ENCODE measurements at regions not wholly inside any gene's neighbourhood (a gene's known extent, or its start where the extent isn't known, plus 50 kb on each side); places are given as distances from the start of the nearest gene placed in this dataset.

GRCh38 chr4:20122198-20122988, 129.3 kb upstream of the SLIT2 start:
- no peak for DNase-seq (ENCODE audit: low read depth in 1 of 2, low spot score in 1 of 2)
- Histone ChIP-seq H3K4me3 (replicated peaks; ENCODE audit: insufficient read depth, low read length) (no peak overlapping the region), H3K27ac (replicated peaks) (no peak overlapping the region), H3K27me3 (ENCODE audit: insufficient read depth, poor library complexity, severe bottlenecking) (no peaks in the 10 kb centered on the region)
- TF ChIP-seq SPI1 (IDR thresholded peaks at IDR 0.05; ENCODE audit: borderline replicate concordance, low read depth) (no peak), POLR2AphosphoS5 (IDR thresholded peaks at IDR 0.05; ENCODE audit: low read depth) (no peak)

- no peak overlapping the region for H3K27ac ChIP-seq (replicated peaks)
- H3K4me3 ChIP-seq (replicated peaks; ENCODE audit: insufficient read depth, low read length), result no peak overlapping the region
- H3K27me3 ChIP-seq (ENCODE audit: insufficient read depth, poor library complexity, severe bottlenecking), result no peaks in the 10 kb centered on the region
- DNase-seq (ENCODE audit: low read depth in 1 of 2, low spot score in 1 of 2), result no peak
- no peak for TF ChIP-seq POLR2AphosphoS5 (IDR thresholded peaks at IDR 0.05; ENCODE audit: low read depth)
- TF ChIP-seq REST (IDR thresholded peaks at IDR 0.05; ENCODE audit: insufficient replicate concordance, low read depth), result no peak
- TF ChIP-seq SPI1 (IDR thresholded peaks at IDR 0.05; ENCODE audit: borderline replicate concordance, low read depth), result no peak
- TF ChIP-seq GABPA (IDR thresholded peaks at IDR 0.05; ENCODE audit: low read depth), result no peak
- no peak for TF ChIP-seq CTCF (IDR thresholded peaks at IDR 0.05; ENCODE audit: insufficient read depth, low read length)
These were observed 132.6 kb upstream of the SLIT2 start for GRCh38 chr4:20119141-20119540.

- TF ChIP-seq CTCF (IDR thresholded peaks at IDR 0.05; ENCODE audit: insufficient read depth, low read length) (no peak), SPI1 (IDR thresholded peaks at IDR 0.05; ENCODE audit: borderline replicate concordance, low read depth) (peak; percentile 78; the same call in 1 of the 2 replicates)
- Histone ChIP-seq H3K4me3 (replicated peaks; ENCODE audit: insufficient read depth, low read length) (no peak overlapping the region), H3K27me3 (ENCODE audit: insufficient read depth, poor library complexity, severe bottlenecking) (no peaks in the 10 kb centered on the region), H3K27ac (replicated peaks) (no peak overlapping the region)
- DNase-seq (ENCODE audit: low read depth in 1 of 2, low spot score in 1 of 2), result no peak
These were observed 142.3 kb upstream of the SLIT2 start for GRCh38 chr4:20109391-20109790.

- Histone ChIP-seq H3K4me3 (replicated peaks; ENCODE audit: insufficient read depth, low read length) (no peak overlapping the region), H3K27me3 (ENCODE audit: insufficient read depth, poor library complexity, severe bottlenecking) (no peaks in the 10 kb centered on the region), H3K27ac (replicated peaks) (no peak overlapping the region)
- no peak for TF ChIP-seq CTCF (IDR thresholded peaks at IDR 0.05; ENCODE audit: insufficient read depth, low read length)
- TF ChIP-seq POLR2AphosphoS5 (IDR thresholded peaks at IDR 0.05; ENCODE audit: low read depth), result no peak
- no peak for TF ChIP-seq REST (IDR thresholded peaks at IDR 0.05; ENCODE audit: insufficient replicate concordance, low read depth)
- TF ChIP-seq SPI1 (IDR thresholded peaks at IDR 0.05; ENCODE audit: borderline replicate concordance, low read depth), result no peak
- no peak for TF ChIP-seq GABPA (IDR thresholded peaks at IDR 0.05; ENCODE audit: low read depth)
- DNase-seq (ENCODE audit: low read depth in 1 of 2, low spot score in 1 of 2), result no peak
These were observed 144.8 kb upstream of the SLIT2 start for GRCh38 chr4:20106921-20107320.

Measured in HL-60 (cell line).